H9 (cell line): ENCODE measurements at regions not wholly inside any gene's neighbourhood (a gene's known extent, or its start where the extent isn't known, plus 50 kb on each side); places are given as distances from the start of the nearest gene placed in this dataset.
A peak's percentile ranks its signal among the peaks of the same experiment; 100 is the strongest.

Experiments
- DNase-seq: peaks from one replicate; pipeline ENCODE4 v3.0.0-alpha.2; 2017
- H2AFZ ChIP-seq: one replicate; pipeline ENCODE4 v1.6.1; 2013; ENCODE audit warnings: mild to moderate bottlenecking, low read length, control low read depth, moderate library complexity
- H2AK5ac ChIP-seq: 2 replicates; pipeline ENCODE4 v1.6.1; 2013; ENCODE audit warnings: low read length, control low read depth, mixed read lengths; ENCODE audit not compliant: insufficient read length
- H2BK120ac ChIP-seq: one replicate; pipeline ENCODE4 v1.6.1; 2013; ENCODE audit warnings: low read depth, mild to moderate bottlenecking, low read length, control low read depth, inconsistent platforms; ENCODE audit not compliant: poor library complexity, severe bottlenecking
- H2BK12ac ChIP-seq: 2 replicates; pipeline ENCODE4 v1.6.1; 2013; ENCODE audit warnings: low read length, control low read depth, mixed read lengths, low read depth; ENCODE audit not compliant: insufficient read length
- H2BK15ac ChIP-seq: 2 replicates; pipeline ENCODE4 v1.6.1; 2013; ENCODE audit warnings: low read depth, low read length, control low read depth
- H2BK20ac ChIP-seq: one replicate; pipeline ENCODE4 v1.6.1; 2013; ENCODE audit warnings: low read depth, mild to moderate bottlenecking, low read length, control low read depth, inconsistent platforms; ENCODE audit not compliant: poor library complexity, severe bottlenecking
- H2BK5ac ChIP-seq: 2 replicates; pipeline ENCODE4 v1.6.1; 2013; ENCODE audit warnings: low read length, control low read depth, mixed read lengths; ENCODE audit not compliant: insufficient read length
- H3K14ac ChIP-seq: 2 replicates; pipeline ENCODE4 v1.6.1; 2013; ENCODE audit warnings: low read length, control low read depth; ENCODE audit not compliant: insufficient read depth
- H3K18ac ChIP-seq: 2 replicates; pipeline ENCODE4 v1.6.1; 2013; ENCODE audit warnings: low read depth, mild to moderate bottlenecking, mixed read lengths, low read length, control low read depth; ENCODE audit not compliant: insufficient read length
- H3K23ac ChIP-seq: 2 replicates; pipeline ENCODE4 v1.6.1; 2013; ENCODE audit warnings: low read length, control low read depth, mixed read lengths, low read depth; ENCODE audit not compliant: insufficient read length
- H3K23me2 ChIP-seq: 2 replicates; pipeline ENCODE4 v1.6.1; 2013; ENCODE audit warnings: low read depth, mild to moderate bottlenecking, mixed read lengths, low read length, control low read depth; ENCODE audit not compliant: insufficient read length, poor library complexity, severe bottlenecking
- H3K27ac ChIP-seq: 2 replicates; pipeline ENCODE4 v1.5.1; 2013; ENCODE audit warnings: low read length, control low read depth, mixed read lengths, low read depth; ENCODE audit not compliant: insufficient read length
- H3K27me3 ChIP-seq: 2 replicates; pipeline ENCODE4 v1.6.1; 2013; ENCODE audit warnings: low read length, control low read depth, inconsistent platforms; ENCODE audit not compliant: insufficient read depth
- H3K4ac ChIP-seq: 2 replicates; pipeline ENCODE4 v1.6.1; 2013; ENCODE audit warnings: low read depth, mild to moderate bottlenecking, control low read depth, inconsistent platforms, low read length, moderate library complexity
- H3K4me1 ChIP-seq: 2 replicates; pipeline ENCODE4 v1.6.1; 2013; ENCODE audit warnings: low read length, control low read depth, inconsistent platforms; ENCODE audit not compliant: insufficient read depth
- H3K4me2 ChIP-seq: 2 replicates; pipeline ENCODE4 v1.6.1; 2013; ENCODE audit warnings: low read length, control low read depth, mixed read lengths; ENCODE audit not compliant: insufficient read length, insufficient read depth
- H3K56ac ChIP-seq: 2 replicates; pipeline ENCODE4 v1.6.1; 2013; ENCODE audit warnings: low read depth, mild to moderate bottlenecking, mixed read lengths, low read length, control low read depth; ENCODE audit not compliant: insufficient read length
- H3K79me1 ChIP-seq: 2 replicates; pipeline ENCODE4 v1.6.1; 2013; ENCODE audit warnings: low read depth, mild to moderate bottlenecking, moderate library complexity, low read length, control low read depth, inconsistent platforms; ENCODE audit not compliant: insufficient read depth, poor library complexity, severe bottlenecking
- H3K79me2 ChIP-seq: 2 replicates; pipeline ENCODE4 v1.6.1; 2013; ENCODE audit warnings: low read length, control low read depth, inconsistent platforms; ENCODE audit not compliant: insufficient read depth
- H3K9ac ChIP-seq: 2 replicates; pipeline ENCODE4 v1.6.1; 2013; ENCODE audit warnings: low read length, control low read depth, mixed read lengths; ENCODE audit not compliant: insufficient read length; ENCODE audit errors: extremely low read depth
- H3K9me3 ChIP-seq: one replicate; pipeline ENCODE4 v1.6.1; 2013; ENCODE audit warnings: low read depth, low read length, inconsistent platforms; ENCODE audit not compliant: control insufficient read depth
- H3T11ph ChIP-seq: one replicate; pipeline ENCODE4 v1.6.1; 2013; ENCODE audit warnings: mild to moderate bottlenecking, low read length, control low read depth, inconsistent platforms
- H4K20me1 ChIP-seq: one replicate; pipeline ENCODE4 v1.6.1; 2013; ENCODE audit not compliant: control insufficient read depth, insufficient read length, insufficient read depth
- H4K5ac ChIP-seq: 2 replicates; pipeline ENCODE4 v1.6.1; 2013; ENCODE audit warnings: low read depth, mild to moderate bottlenecking, mixed read lengths, low read length, control low read depth; ENCODE audit not compliant: insufficient read length
- H4K8ac ChIP-seq: replicated peaks from 2 replicates; pipeline ENCODE4 v1.6.1; 2013; ENCODE audit warnings: low read length, control low read depth, mixed read lengths, low read depth; ENCODE audit not compliant: insufficient read length
- H4K91ac ChIP-seq: 2 replicates; pipeline ENCODE4 v1.6.1; 2013; ENCODE audit warnings: low read depth, mild to moderate bottlenecking, moderate library complexity, mixed read lengths, low read length, control low read depth; ENCODE audit not compliant: insufficient read length
- H3K27ac Mint-ChIP-seq, 3 experiments: 2 replicates in 2 of 3; 3 replicates in 1 of 3; pipeline ENCODE4 v1.8.0; 2020 to 2021; ENCODE audit warnings: mixed read lengths in 3 of 3, mild to moderate bottlenecking in 1 of 3, moderate library complexity in 1 of 3
- H3K27me3 Mint-ChIP-seq: 2 replicates; pipeline ENCODE4 v1.8.0; 2021; ENCODE audit warnings: low read depth, mild to moderate bottlenecking, moderate library complexity, mixed read lengths
- H3K36me3 Mint-ChIP-seq, 3 experiments: 2 replicates in 2 of 3; 3 replicates in 1 of 3; pipeline ENCODE4 v1.8.0; 2020 to 2021; ENCODE audit warnings: low read depth in 3 of 3, mixed read lengths in 3 of 3; ENCODE audit not compliant: insufficient read depth in 1 of 3
- H3K4me1 Mint-ChIP-seq, 2 experiments: 2 replicates each; pipeline ENCODE4 v1.8.0; 2020; ENCODE audit warnings: mixed read lengths in 2 of 2
- H3K4me3 Mint-ChIP-seq, 2 experiments: 2 replicates in 1 of 2; 3 replicates in 1 of 2; pipeline ENCODE4 v1.8.0; 2020 to 2021; ENCODE audit warnings: mild to moderate bottlenecking in 2 of 2, mixed read lengths in 2 of 2, moderate library complexity in 1 of 2
- H3K9me3 Mint-ChIP-seq, 2 experiments: 2 replicates in 1 of 2; 3 replicates in 1 of 2; pipeline ENCODE4 v1.8.0; 2020; ENCODE audit warnings: mild to moderate bottlenecking in 2 of 2, mixed read lengths in 2 of 2, moderate library complexity in 1 of 2
- CTCF ChIP-seq: fragments of 200-600 bp; sonication (generic); conservative IDR thresholded peaks from 3 replicates; pipeline ENCODE4 v1.8.0; 2021; ENCODE audit warnings: antibody characterized with exemption, mild to moderate bottlenecking
- WGBS: extraction: QIAGEN DNeasy Blood & Tissue Kit; methylation state at CpG from one replicate; pipeline ENCODE4 v1.1.7; 2013; ENCODE audit warnings: missing lambda C conversion rate, low lambda C conversion rate, mixed read lengths; ENCODE audit not compliant: insufficient read length; ENCODE audit errors: extremely low coverage; 5-methylcytosine and 5-hydroxymethylcytosine counted together

- H3T11ph ChIP-seq = no peak overlapping the region
- no peak overlapping the region for H2BK120ac ChIP-seq
- H3K4ac ChIP-seq = no peak overlapping the region
- no peak overlapping the region for H3K27ac ChIP-seq
- H3K27me3 ChIP-seq = no peaks in the 10 kb centered on the region
- H4K20me1 ChIP-seq = no peaks in the 10 kb centered on the region
- H2AFZ ChIP-seq = no peak overlapping the region
- no peak overlapping the region for H3K9ac ChIP-seq
- H3K23ac ChIP-seq = no peak overlapping the region
- TF ChIP-seq CTCF = no peak
- no peak overlapping the region for H2BK15ac ChIP-seq
- no CpG with 5 or more reads among the region's 2 CpGs for WGBS
- peak overlapping the region; percentile 14 for H3K4me2 ChIP-seq
- no peaks in the 10 kb centered on the region for H3K79me2 ChIP-seq
- H3K18ac ChIP-seq = no peak overlapping the region
- Mint-ChIP-seq H3K9me3 (no peaks in the 10 kb centered on the region), H3K27ac (peak overlapping the region in 2 of 3 experiments; percentile 12 to 80; a peak in 4 of 7 replicates), H3K4me1 (peaks cover 24 to 29% of the 10 kb centered on the region in 2 experiments), H3K36me3 (peaks cover 0 to 8% (median 0%) of the 10 kb centered on the region in 3 experiments; a peak in 1 of 7 replicates), H3K27me3 (no peaks in the 10 kb centered on the region; the same call in 1 of the 2 replicates), H3K4me3 (peak overlapping the region in 1 of 2 experiments; percentile 9; a peak in 3 of 5 replicates)
- H3K14ac ChIP-seq = no peak overlapping the region
- no peak overlapping the region for H4K91ac ChIP-seq
- DNase-seq = no peak
- H3K79me1 ChIP-seq = no peaks in the 10 kb centered on the region
- H2BK12ac ChIP-seq = no peak overlapping the region
- H2AK5ac ChIP-seq = no peak overlapping the region
- H3K4me1 ChIP-seq = peaks cover 4% of the 10 kb centered on the region; the same call in 1 of the 2 replicates
- no peak overlapping the region for H4K5ac ChIP-seq
- H3K23me2 ChIP-seq = no peaks in the 10 kb centered on the region
- H3K56ac ChIP-seq = no peak overlapping the region
- no peak overlapping the region for H2BK5ac ChIP-seq
- no peaks in the 10 kb centered on the region for H3K9me3 ChIP-seq
- H2BK20ac ChIP-seq = no peak overlapping the region
- H4K8ac ChIP-seq = no peak overlapping the region
Measured at GRCh38 chr7:24521917-24522623, 51.2 kb upstream of the PALS2 start.
